Naive thymus-derived CD8-positive, alpha-beta T cell (primary cell): ENCODE measurements at regions not wholly inside any gene's neighbourhood (a gene's known extent, or its start where the extent isn't known, plus 50 kb on each side); places are given as distances from the start of the nearest gene placed in this dataset.

ENCODE experiments used
- ATAC-seq, 2 donors: fragments of 150-1000 bp; cut with Tn5 transposase in 1 of 2; sonication (Bioruptor Pico), chemical (Tn5 transposase) in 1 of 2; 1 replicate in 1 of 2; 2 replicates in 1 of 2; pipeline ENCODE4 v1.10.0; 2021; ENCODE audit warnings: mild to moderate bottlenecking in 2 of 2, moderate library complexity in 2 of 2
- POLR2A ChIA-PET: fragments of 350-600 bp; sonication (Branson Sonifier 250); formaldehyde crosslinking; loops from one replicate; lab custom pipeline; 2021; ENCODE audit warnings: antibody characterized with exemption; lab: Charles Lee
- DNase-seq, 10 donors: peaks; one replicate each; pipeline versions ENCODE4 v3.0.0 to v3.0.0-alpha.2; 2020 to 2022
- H3K27ac Mint-ChIP-seq, 10 donors: one replicate each; pipeline ENCODE4 v1.8.0; 2020 to 2022; ENCODE audit warnings: mild to moderate bottlenecking in 10 of 10, mixed read lengths in 10 of 10, moderate library complexity in 4 of 10, inconsistent platforms in 1 of 10
- H3K27me3 Mint-ChIP-seq, 5 donors: one replicate each; pipeline ENCODE4 v1.8.0; 2021 to 2022; ENCODE audit warnings: mixed read lengths in 5 of 5
- H3K36me3 Mint-ChIP-seq, 3 donors: one replicate each; pipeline ENCODE4 v1.8.0; 2020 to 2022; ENCODE audit warnings: mixed read lengths in 3 of 3, mild to moderate bottlenecking in 2 of 3, inconsistent platforms in 1 of 3
- H3K4me1 Mint-ChIP-seq, 4 donors: one replicate each; pipeline ENCODE4 v1.8.0; 2021 to 2022; ENCODE audit warnings: mixed read lengths in 4 of 4
- H3K4me3 Mint-ChIP-seq, 10 donors: one replicate each; pipeline ENCODE4 v1.8.0; 2020 to 2022; ENCODE audit warnings: mild to moderate bottlenecking in 10 of 10, mixed read lengths in 10 of 10, moderate library complexity in 6 of 10, inconsistent platforms in 1 of 10
- H3K9me3 Mint-ChIP-seq, 9 donors: one replicate each; pipeline ENCODE4 v1.8.0; 2020 to 2022; ENCODE audit warnings: mixed read lengths in 9 of 9, mild to moderate bottlenecking in 3 of 9, inconsistent platforms in 1 of 9, moderate library complexity in 1 of 9

DNA sequence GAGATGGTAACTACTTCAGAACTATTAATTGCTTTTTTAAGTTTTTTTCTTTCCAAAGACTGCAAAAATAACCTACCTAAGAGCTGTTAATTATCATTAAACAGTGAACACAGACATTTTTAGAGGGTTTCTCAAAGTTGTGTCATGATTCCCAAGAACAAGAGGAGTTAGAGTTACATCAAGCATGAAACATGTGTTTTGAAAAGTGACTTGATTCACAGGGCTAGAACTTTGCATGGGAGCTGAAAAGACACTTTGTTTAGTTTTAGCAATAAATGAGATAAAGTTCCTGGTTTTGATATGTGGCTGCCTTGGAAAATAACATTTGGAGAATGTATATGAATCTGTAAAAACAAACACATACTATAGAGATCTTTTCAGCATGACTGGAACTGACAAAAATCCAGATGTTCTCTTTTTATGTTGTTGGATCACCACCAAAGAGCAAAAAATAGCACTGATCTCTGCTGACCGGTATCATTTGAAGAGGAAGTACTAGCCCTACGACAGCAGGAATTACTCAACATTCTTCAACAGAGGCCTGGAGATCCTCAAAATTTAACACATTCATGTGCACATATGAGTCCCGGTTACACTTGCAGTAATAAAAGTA is 173.0 kb upstream of the PCDH18 start:
- DNase-seq (no peak), ATAC-seq (no peak)
- Mint-ChIP-seq H3K36me3 (no peaks in the 10 kb centered on the region), H3K27ac (no peak overlapping the region), H3K9me3 (peaks cover 0 to 4% (median 0%) of the 10 kb centered on the region in 9 donors), H3K4me1 (no peaks in the 10 kb centered on the region), H3K27me3 (no peaks in the 10 kb centered on the region), H3K4me3 (no peak overlapping the region)
- POLR2A ChIA-PET: no interaction called here

DNA sequence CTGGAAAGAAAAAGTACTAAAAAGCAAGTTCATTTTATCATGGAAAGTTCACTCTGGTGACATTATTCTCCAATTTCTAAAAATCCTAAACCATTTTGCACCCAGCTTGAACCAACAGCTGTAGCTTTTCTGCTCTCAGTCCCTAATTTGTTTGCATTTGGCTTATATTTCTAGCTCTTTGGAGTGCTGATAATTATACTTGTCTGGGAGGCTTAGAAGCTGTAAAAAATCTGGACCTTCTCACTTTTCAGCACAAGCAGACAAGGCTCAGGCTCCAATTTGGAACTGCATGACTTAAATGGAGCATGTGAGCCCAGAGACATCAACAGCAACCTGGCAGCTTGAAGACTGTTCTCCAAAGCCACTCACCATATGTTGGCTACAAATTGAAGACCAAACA is 170.9 kb upstream of the PCDH18 start:
- POLR2A ChIA-PET: no interaction called here
- no peak for ATAC-seq

DNA sequence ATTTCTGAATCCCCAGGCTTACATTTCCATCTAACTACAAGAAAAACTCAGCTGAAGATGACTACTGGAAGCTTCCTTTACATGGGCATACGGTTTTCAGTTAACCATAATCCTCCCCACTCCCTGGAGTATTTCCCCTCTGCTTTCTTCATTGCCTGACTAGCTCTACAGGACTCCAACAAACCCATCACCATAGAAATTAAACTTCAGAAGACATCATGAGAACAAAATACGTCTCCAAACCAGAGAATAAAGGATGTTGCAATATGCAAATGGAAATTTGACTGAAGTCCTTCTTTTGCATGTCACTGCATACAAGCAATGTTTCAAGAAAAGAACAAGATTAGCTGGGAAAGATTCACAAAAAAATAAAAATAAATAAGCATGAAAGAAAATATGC is 170.2 kb upstream of the PCDH18 start:
- Mint-ChIP-seq H3K4me1 (no peaks in the 10 kb centered on the region), H3K9me3 (peaks cover 0 to 16% (median 0%) of the 10 kb centered on the region in 9 donors), H3K27ac (no peak overlapping the region), H3K27me3 (no peaks in the 10 kb centered on the region), H3K4me3 (no peak overlapping the region), H3K36me3 (no peaks in the 10 kb centered on the region)
- ATAC-seq (no peak), DNase-seq (no peak)
- POLR2A ChIA-PET: no interaction called here

More for the DNA sequence above, 170.9 kb upstream of the PCDH18 start:
- Mint-ChIP-seq H3K4me1 (no peaks in the 10 kb centered on the region), H3K27me3 (no peaks in the 10 kb centered on the region), H3K4me3 (no peak overlapping the region), H3K36me3 (no peaks in the 10 kb centered on the region), H3K27ac (no peak overlapping the region), H3K9me3 (peaks cover 0 to 13% (median 0%) of the 10 kb centered on the region in 9 donors)
- DNase-seq: no peak

DNA sequence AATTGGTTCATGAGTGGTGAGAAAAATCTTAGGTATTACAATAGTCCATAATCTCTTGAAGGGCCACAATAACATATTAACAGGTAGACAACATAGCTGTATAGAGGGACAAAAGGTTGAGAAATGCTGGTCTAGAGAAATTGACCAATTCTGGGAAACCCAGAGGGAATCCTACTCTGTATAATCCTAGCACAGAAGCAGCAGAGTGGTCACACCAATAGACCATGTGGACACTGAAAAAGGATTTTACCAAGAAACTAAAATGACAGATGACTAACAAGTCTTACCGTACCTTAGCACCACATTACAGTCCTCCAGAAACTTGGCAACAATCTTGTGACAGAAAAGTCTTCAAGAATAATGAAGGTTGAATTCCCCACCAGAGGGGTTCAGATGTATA is 169.1 kb upstream of the PCDH18 start:
- no peaks in the 10 kb centered on the region for H3K27me3 Mint-ChIP-seq
- no peak for DNase-seq
- POLR2A ChIA-PET: no interaction called here
- H3K4me1 Mint-ChIP-seq: no peaks in the 10 kb centered on the region
- ATAC-seq: no peak
- no peak overlapping the region for H3K27ac Mint-ChIP-seq
- no peak overlapping the region for H3K4me3 Mint-ChIP-seq
- H3K9me3 Mint-ChIP-seq: peaks cover 0 to 16% (median 0%) of the 10 kb centered on the region in 9 donors
- no peaks in the 10 kb centered on the region for H3K36me3 Mint-ChIP-seq

DNA sequence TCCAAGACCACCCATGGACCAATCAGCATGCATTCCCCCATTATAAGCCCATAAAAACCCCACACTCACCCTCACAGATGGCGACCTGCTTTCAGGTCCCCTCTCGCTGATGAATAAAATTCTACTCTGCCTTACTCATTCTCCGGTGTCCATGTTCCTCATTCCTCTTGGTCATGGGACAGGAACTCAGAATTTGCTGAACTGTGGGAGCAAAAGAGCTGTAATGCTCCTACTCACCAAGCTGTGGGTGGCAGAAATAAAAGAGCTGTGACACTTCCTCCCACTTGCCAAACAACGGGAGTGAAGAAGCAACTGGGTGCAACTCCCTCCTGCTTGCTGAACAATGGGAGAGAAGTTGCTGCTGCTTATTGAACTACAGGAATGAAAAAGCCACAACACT is 168.5 kb upstream of the PCDH18 start:
- Mint-ChIP-seq H3K4me3 (no peak overlapping the region), H3K4me1 (no peaks in the 10 kb centered on the region), H3K27me3 (no peaks in the 10 kb centered on the region), H3K27ac (no peak overlapping the region), H3K9me3 (peaks cover 0 to 16% (median 0%) of the 10 kb centered on the region in 9 donors), H3K36me3 (no peaks in the 10 kb centered on the region)
- POLR2A ChIA-PET: no interaction called here
- no peak for DNase-seq
- no peak for ATAC-seq

DNA sequence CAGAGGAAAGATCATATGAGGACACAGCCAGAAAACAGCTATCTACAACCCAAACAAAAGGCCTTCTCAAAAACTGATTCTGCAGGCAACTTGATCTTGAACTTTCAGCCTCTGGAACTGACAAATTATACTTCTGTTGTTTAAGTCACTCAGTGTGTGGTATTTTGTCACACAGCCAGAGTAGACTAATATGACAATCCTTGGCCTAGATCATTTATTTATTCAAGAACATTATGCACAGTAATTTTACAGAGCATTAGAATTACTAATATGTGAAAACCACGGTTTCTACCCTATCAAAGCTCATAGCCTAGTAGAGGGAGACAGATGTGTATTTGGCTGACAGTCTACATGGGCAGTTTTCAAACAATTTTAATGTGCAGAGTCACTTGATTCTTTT is 167.8 kb upstream of the PCDH18 start:
- DNase-seq (no peak), ATAC-seq (no peak)
- Mint-ChIP-seq H3K27ac (no peak overlapping the region), H3K9me3 (peaks cover 0 to 19% (median 0%) of the 10 kb centered on the region in 9 donors), H3K36me3 (no peaks in the 10 kb centered on the region), H3K4me3 (no peak overlapping the region), H3K4me1 (no peaks in the 10 kb centered on the region), H3K27me3 (no peaks in the 10 kb centered on the region)
- POLR2A ChIA-PET: no interaction called here

DNA sequence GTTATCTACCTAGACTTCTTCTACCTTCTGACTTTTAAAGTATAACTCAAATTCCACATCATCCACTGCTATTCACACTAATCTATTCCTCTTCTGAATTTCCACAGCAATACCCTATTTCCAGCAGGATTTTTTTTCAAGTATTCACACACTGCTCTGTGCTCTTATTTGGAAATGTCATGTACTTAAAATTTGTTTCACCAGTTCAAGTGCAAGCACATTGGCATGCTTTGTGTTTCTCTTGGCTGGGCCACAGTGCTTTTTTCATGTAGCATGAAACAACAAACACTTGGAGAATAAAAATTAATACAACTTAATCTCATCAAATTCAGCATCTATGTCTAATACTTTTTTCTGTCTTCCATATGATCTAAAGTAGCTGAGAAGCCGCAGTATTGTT is 161.8 kb upstream of the PCDH18 start:
- POLR2A ChIA-PET: no interaction called here
- H3K27ac Mint-ChIP-seq: no peak overlapping the region
- DNase-seq (no peak), ATAC-seq (no peak)
- H3K36me3 Mint-ChIP-seq: no peaks in the 10 kb centered on the region
- no peak overlapping the region for H3K4me3 Mint-ChIP-seq
- no peaks in the 10 kb centered on the region for H3K27me3 Mint-ChIP-seq
- H3K4me1 Mint-ChIP-seq: no peaks in the 10 kb centered on the region
- peaks cover 0 to 19% (median 0%) of the 10 kb centered on the region in 9 donors for H3K9me3 Mint-ChIP-seq

DNA sequence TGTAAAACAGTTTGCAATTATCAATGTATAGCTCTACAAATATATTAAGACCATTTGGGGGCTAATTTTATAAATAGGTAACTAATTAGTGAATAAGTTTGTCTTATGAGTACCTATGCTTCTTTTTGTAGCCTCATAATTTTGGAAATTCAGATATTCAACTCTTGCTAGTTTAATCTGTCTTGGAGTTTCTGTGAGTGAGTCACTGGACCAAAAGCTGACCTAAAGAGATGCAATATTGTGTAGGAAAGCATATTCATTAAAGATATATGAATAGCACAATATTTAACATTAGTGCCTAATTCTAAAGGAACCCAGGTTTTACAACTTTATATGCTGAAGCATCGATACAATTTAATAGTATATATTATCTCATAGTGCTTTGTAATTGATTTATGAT is 161.3 kb upstream of the PCDH18 start:
- POLR2A ChIA-PET: no interaction called here
- no peaks in the 10 kb centered on the region for H3K4me1 Mint-ChIP-seq
- no peaks in the 10 kb centered on the region for H3K27me3 Mint-ChIP-seq
- ATAC-seq: no peak
- no peaks in the 10 kb centered on the region for H3K36me3 Mint-ChIP-seq
- H3K4me3 Mint-ChIP-seq: no peak overlapping the region
- no peak for DNase-seq
- no peak overlapping the region for H3K27ac Mint-ChIP-seq
- H3K9me3 Mint-ChIP-seq: peaks cover 0 to 14% (median 0%) of the 10 kb centered on the region in 9 donors

DNA sequence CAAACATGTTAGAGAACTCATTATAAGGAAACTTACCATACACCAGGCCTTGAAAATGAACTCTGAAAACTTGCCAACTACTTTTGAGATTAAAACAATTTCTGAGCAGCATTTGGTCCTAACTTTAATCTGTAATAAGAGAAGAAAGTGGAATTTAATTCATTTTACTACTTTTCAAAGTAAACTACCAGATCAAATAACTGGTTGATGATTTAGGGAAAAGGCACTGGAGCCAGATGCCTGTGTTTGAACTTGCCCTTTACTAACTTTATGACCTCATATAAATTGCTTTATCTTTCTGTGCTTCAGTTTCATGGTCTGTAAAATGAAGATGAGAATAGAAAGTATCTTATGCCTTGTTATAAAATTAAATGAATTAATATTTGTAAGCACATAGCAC is 159.9 kb upstream of the PCDH18 start:
- H3K9me3 Mint-ChIP-seq: peaks cover 0 to 8% (median 0%) of the 10 kb centered on the region in 9 donors
- DNase-seq (no peak), ATAC-seq (no peak)
- H3K36me3 Mint-ChIP-seq: no peaks in the 10 kb centered on the region
- H3K4me1 Mint-ChIP-seq: no peaks in the 10 kb centered on the region
- no peak overlapping the region for H3K4me3 Mint-ChIP-seq
- H3K27me3 Mint-ChIP-seq: no peaks in the 10 kb centered on the region
- H3K27ac Mint-ChIP-seq: no peak overlapping the region
- POLR2A ChIA-PET: no interaction called here

DNA sequence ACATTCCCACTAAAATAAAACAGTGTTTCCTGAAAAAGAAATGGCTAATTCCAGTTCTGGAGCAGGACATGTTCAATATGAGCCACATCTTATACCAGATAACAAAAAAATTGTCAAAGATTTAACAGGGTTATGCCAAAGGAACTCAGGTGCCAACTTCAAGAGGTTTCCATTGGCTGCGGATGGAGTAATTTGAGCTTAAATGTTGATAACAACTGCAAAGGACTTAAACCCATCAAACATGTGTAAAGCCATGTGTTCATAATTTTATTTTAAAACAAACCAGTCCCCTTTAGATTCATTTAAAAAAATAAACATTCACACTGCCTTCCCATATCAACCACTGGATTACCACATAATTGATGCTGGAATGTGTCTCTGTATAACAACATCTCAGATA is 156.4 kb upstream of the PCDH18 start:
- ATAC-seq: no peak
- POLR2A ChIA-PET: no interaction called here
- DNase-seq: no peak
- Mint-ChIP-seq H3K4me1 (no peaks in the 10 kb centered on the region), H3K27ac (no peak overlapping the region), H3K9me3 (peaks cover 0 to 9% (median 0%) of the 10 kb centered on the region in 9 donors), H3K36me3 (no peaks in the 10 kb centered on the region), H3K27me3 (no peaks in the 10 kb centered on the region), H3K4me3 (no peak overlapping the region)

DNA sequence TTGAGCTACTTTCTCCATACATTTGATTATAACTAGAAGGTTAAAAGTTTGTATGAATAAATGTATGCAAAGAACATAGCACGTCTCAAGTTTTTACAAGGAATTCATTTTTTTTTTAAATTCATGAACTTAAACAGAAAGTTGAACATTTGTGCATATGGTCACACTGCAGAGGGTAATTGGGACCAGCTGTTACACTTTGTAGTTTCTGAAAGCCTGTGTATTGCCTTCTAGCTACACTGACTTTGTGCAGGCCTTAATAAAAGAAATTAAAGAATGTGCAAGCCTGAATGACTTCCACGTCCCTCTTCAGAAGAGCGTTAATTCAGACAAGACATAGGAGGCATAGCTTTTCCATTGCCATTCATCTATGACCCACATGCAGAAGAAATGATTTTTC is 153.1 kb upstream of the PCDH18 start:
- POLR2A ChIA-PET: no interaction called here
- Mint-ChIP-seq H3K27ac (no peak overlapping the region), H3K4me1 (no peaks in the 10 kb centered on the region), H3K36me3 (no peaks in the 10 kb centered on the region), H3K4me3 (no peak overlapping the region), H3K27me3 (no peaks in the 10 kb centered on the region), H3K9me3 (peaks cover 0 to 5% (median 0%) of the 10 kb centered on the region in 9 donors)
- ATAC-seq (no peak), DNase-seq (no peak)

DNA sequence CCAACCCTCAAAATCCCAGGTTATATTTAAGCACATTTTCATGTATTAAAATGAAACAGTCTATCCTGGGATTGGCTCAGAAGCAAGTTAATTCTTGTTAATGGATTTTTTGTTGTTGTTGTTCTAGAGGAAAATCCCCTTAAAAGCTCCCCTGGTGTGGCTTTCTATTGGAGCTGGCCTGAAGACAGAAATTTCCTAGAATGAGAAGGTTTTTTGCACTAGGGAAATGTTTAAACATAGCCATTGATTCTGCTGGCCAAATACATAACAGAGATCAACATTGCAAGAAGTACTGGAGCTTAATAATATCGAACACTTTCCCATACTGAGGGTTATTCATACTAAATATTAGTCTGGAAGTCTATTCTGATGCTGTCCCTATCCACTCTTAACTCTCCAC is 148.8 kb upstream of the PCDH18 start:
- Mint-ChIP-seq H3K4me3 (no peak overlapping the region), H3K4me1 (no peaks in the 10 kb centered on the region), H3K9me3 (peaks cover 0 to 5% (median 0%) of the 10 kb centered on the region in 9 donors), H3K36me3 (no peaks in the 10 kb centered on the region), H3K27ac (no peak overlapping the region), H3K27me3 (no peaks in the 10 kb centered on the region)
- POLR2A ChIA-PET: no interaction called here
- no peak for DNase-seq
- no peak for ATAC-seq

DNA sequence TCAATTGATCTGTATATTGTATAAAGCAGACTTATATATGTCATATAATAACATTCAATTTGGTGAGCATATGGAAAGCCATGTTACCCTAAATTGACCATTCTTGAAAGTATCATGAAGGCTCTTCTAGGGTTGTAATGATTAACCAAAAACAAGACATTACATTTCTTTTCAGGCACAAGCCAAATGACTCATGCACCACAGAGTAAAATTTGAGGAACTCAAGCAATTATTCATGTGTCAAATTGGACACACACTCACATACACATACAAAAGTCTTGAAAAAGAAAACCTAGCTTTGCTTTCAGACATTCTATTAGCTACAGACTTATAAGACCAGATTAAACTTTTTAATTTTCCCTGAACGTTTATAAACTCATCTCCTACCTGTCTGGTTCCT is 146.5 kb upstream of the PCDH18 start:
- ATAC-seq (no peak), DNase-seq (no peak)
- no peak overlapping the region for H3K27ac Mint-ChIP-seq
- H3K9me3 Mint-ChIP-seq: peaks cover 0 to 6% (median 2%) of the 10 kb centered on the region in 9 donors
- no peak overlapping the region for H3K4me3 Mint-ChIP-seq
- no peaks in the 10 kb centered on the region for H3K36me3 Mint-ChIP-seq
- H3K4me1 Mint-ChIP-seq: no peaks in the 10 kb centered on the region
- POLR2A ChIA-PET: no interaction called here
- H3K27me3 Mint-ChIP-seq: no peaks in the 10 kb centered on the region

DNA sequence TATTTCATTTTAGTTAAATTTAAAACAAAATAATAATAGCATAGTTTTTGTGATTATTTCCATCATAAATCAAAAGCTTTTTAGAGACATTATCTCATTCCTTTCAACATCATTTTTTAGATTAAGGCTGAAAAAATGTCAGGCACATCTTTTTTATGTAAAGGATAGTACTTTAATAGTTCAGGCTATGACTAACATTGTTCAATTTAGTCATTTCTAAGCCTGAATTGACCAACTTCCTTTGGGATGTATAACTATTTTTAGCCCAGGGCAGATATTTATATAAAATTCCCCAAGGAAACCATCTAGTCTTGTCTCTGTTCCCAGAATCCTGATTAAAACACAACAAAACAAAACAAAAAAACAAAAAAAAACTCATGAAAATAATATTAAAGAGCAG is 145.6 kb upstream of the PCDH18 start:
- H3K36me3 Mint-ChIP-seq: no peaks in the 10 kb centered on the region
- H3K9me3 Mint-ChIP-seq: peaks cover 0 to 12% (median 2%) of the 10 kb centered on the region in 9 donors
- POLR2A ChIA-PET: no interaction called here
- H3K27me3 Mint-ChIP-seq: no peaks in the 10 kb centered on the region
- no peak overlapping the region for H3K4me3 Mint-ChIP-seq
- ATAC-seq (no peak), DNase-seq (no peak)
- no peak overlapping the region for H3K27ac Mint-ChIP-seq
- no peaks in the 10 kb centered on the region for H3K4me1 Mint-ChIP-seq
